H1 (cell line): ENCODE measurements at regions not wholly inside any gene's neighbourhood (a gene's known extent, or its start where the extent isn't known, plus 50 kb on each side); places are given as distances from the start of the nearest gene placed in this dataset.

Experiments
- CTCF ChIA-PET: fragments of 300-600 bp; sonication (Branson Sonifier 250); formaldehyde crosslinking; loops from one replicate; lab custom pipeline; 2021; ENCODE audit not compliant: partially characterized antibody; lab: Charles Lee
- POLR2A ChIA-PET: fragments of 300-600 bp; sonication (Branson Sonifier 250); formaldehyde crosslinking; loops from one replicate; lab custom pipeline; 2021; ENCODE audit warnings: inconsistent platforms; ENCODE audit not compliant: partially characterized antibody; lab: Charles Lee
- DNase-seq, 2 experiments: peaks; one replicate each; pipeline versions ENCODE4 v3.0.0 to v3.0.0-alpha.2; 2010 to 2022; ENCODE audit warnings: low spot score in 2 of 2, low read depth in 1 of 2, mixed read lengths in 1 of 2
- FAIRE-seq: peaks from 2 replicates; lab custom pipeline; 2011; peaks lifted over from hg19 to GRCh38; lab: Jason Lieb, UNC
- H2AFZ ChIP-seq: 2 replicates; pipeline ENCODE4 v1.8.1; 2012; ENCODE audit warnings: low read length, inconsistent platforms
- H2AK5ac ChIP-seq: 2 replicates; pipeline ENCODE4 v1.6.1; 2013; ENCODE audit warnings: low read depth, low read length
- H2BK120ac ChIP-seq: replicated peaks from 2 replicates; pipeline ENCODE3; 2013; ENCODE audit warnings: low read depth, low read length, inconsistent platforms
- H2BK12ac ChIP-seq: 2 replicates; pipeline ENCODE4 v1.6.1; 2013; ENCODE audit warnings: low read depth, low read length
- H2BK15ac ChIP-seq: 2 replicates; pipeline ENCODE4 v1.6.1; 2013; ENCODE audit warnings: low read length
- H2BK20ac ChIP-seq: 2 replicates; pipeline ENCODE4 v1.6.1; 2013; ENCODE audit warnings: low read length
- H2BK5ac ChIP-seq: 2 replicates; pipeline ENCODE4 v1.6.1; 2013; ENCODE audit warnings: low read depth, low read length
- H3K14ac ChIP-seq: 2 replicates; pipeline ENCODE4 v1.6.1; 2013; ENCODE audit warnings: inconsistent platforms; ENCODE audit not compliant: insufficient read length
- H3K18ac ChIP-seq: 2 replicates; pipeline ENCODE4 v1.6.1; 2013; ENCODE audit warnings: low read length; ENCODE audit errors: extremely low read depth
- H3K23ac ChIP-seq: 2 replicates; pipeline ENCODE4 v1.6.1; 2013; ENCODE audit warnings: inconsistent platforms; ENCODE audit not compliant: insufficient read length
- H3K23me2 ChIP-seq: 2 replicates; pipeline ENCODE4 v1.6.1; 2013; ENCODE audit warnings: low read depth, low read length
- H3K27ac ChIP-seq: 2 replicates; pipeline ENCODE4 v1.6.1; 2011; ENCODE audit warnings: low read depth, low read length, inconsistent platforms
- H3K27me3 ChIP-seq, 4 experiments: replicated peaks in 1 of 4; 1 replicate in 1 of 4; 2 replicates in 3 of 4; pipeline versions ENCODE4 v1.6.1 to v1.8.1; 2011 to 2013; ENCODE audit warnings: low read length in 3 of 4, mild to moderate bottlenecking in 3 of 4, inconsistent platforms in 2 of 4, mixed read lengths in 2 of 4, moderate library complexity in 1 of 4; ENCODE audit not compliant: control insufficient read depth in 3 of 4, insufficient read depth in 3 of 4; ENCODE audit errors: extremely low read depth in 1 of 4
- H3K36me3 ChIP-seq, 4 experiments: 2 replicates each; pipeline versions ENCODE4 v1.6.1 to v1.8.1; 2011 to 2013; ENCODE audit warnings: mild to moderate bottlenecking in 4 of 4, low read length in 3 of 4, moderate library complexity in 2 of 4, control low read depth in 1 of 4, inconsistent platforms in 1 of 4; ENCODE audit not compliant: insufficient read depth in 4 of 4, control insufficient read depth in 2 of 4
- H3K4ac ChIP-seq: replicated peaks from 2 replicates; pipeline ENCODE3; 2013; ENCODE audit warnings: low read length, low read depth, mixed read lengths, inconsistent platforms; ENCODE audit not compliant: insufficient read length
- H3K4me1 ChIP-seq, 4 experiments: replicated peaks in 1 of 4; 1 replicate in 1 of 4; 2 replicates in 3 of 4; pipeline versions ENCODE4 v1.6.1 to v1.8.1; 2011 to 2013; ENCODE audit warnings: low read length in 3 of 4, inconsistent platforms in 2 of 4, mixed read lengths in 1 of 4; ENCODE audit not compliant: insufficient read depth in 4 of 4, control insufficient read depth in 3 of 4
- H3K4me2 ChIP-seq, 2 experiments: 2 replicates each; pipeline versions ENCODE4 v1.6.1 to v1.8.1; 2011 to 2013; ENCODE audit warnings: low read depth in 2 of 2, low read length in 2 of 2, control low read depth in 1 of 2, inconsistent platforms in 1 of 2, mild to moderate bottlenecking in 1 of 2; ENCODE audit not compliant: insufficient read depth in 1 of 2
- H3K4me3 ChIP-seq, 4 experiments: fragments of 200-600, 300-600 bp in 1 of 4; sonication (generic), shearing (Covaris generic), sonication (Bioruptor Twin) in 1 of 4; 2 replicates each; pipeline versions ENCODE4 v1.5.1 to v1.8.1; 2011 to 2016; ENCODE audit warnings: low read length in 4 of 4, low read depth in 3 of 4, control low read depth in 2 of 4, inconsistent platforms in 2 of 4, mild to moderate bottlenecking in 2 of 4, mixed read lengths in 1 of 4, moderate library complexity in 1 of 4; ENCODE audit not compliant: insufficient read depth in 2 of 4; ENCODE audit errors: extremely low read depth in 1 of 4
- H3K56ac ChIP-seq: replicated peaks from 2 replicates; pipeline ENCODE3; 2013; ENCODE audit warnings: low read depth, mild to moderate bottlenecking, mixed read lengths, low read length, inconsistent platforms; ENCODE audit not compliant: insufficient read length
- H3K79me1 ChIP-seq: 2 replicates; pipeline ENCODE4 v1.6.1; 2013; ENCODE audit warnings: low read depth, low read length, control low read depth
- H3K79me2 ChIP-seq, 2 experiments: 2 replicates each; pipeline versions ENCODE4 v1.6.1 to v1.8.1; 2012 to 2013; ENCODE audit warnings: low read length in 2 of 2, mild to moderate bottlenecking in 2 of 2, inconsistent platforms in 1 of 2; ENCODE audit not compliant: insufficient read depth in 2 of 2, control insufficient read depth in 1 of 2
- H3K9ac ChIP-seq, 4 experiments: replicated peaks in 1 of 4; 1 replicate in 1 of 4; 2 replicates in 3 of 4; pipeline versions ENCODE4 v1.6.1 to v1.8.1; 2011 to 2013; ENCODE audit warnings: low read depth in 3 of 4, low read length in 3 of 4, control low read depth in 2 of 4, mild to moderate bottlenecking in 2 of 4, moderate library complexity in 2 of 4, inconsistent platforms in 1 of 4; ENCODE audit errors: extremely low read depth in 1 of 4
- H3K9me3 ChIP-seq, 2 experiments: 2 replicates each; pipeline versions ENCODE4 v1.6.1 to v1.8.1; 2012 to 2013; ENCODE audit warnings: mild to moderate bottlenecking in 2 of 2, moderate library complexity in 2 of 2, control low read depth in 1 of 2, inconsistent platforms in 1 of 2, low read depth in 1 of 2, low read length in 1 of 2, mixed read lengths in 1 of 2; ENCODE audit not compliant: insufficient read depth in 2 of 2
- H4K20me1 ChIP-seq, 2 experiments: replicated peaks in 1 of 2; 2 replicates each; pipeline versions ENCODE3 to v1.8.1; 2011 to 2013; ENCODE audit warnings: inconsistent platforms in 2 of 2, low read length in 2 of 2, mild to moderate bottlenecking in 1 of 2; ENCODE audit not compliant: insufficient read depth in 2 of 2, control insufficient read depth in 1 of 2
- H4K5ac ChIP-seq: 2 replicates; pipeline ENCODE4 v1.6.1; 2013; ENCODE audit warnings: low read length, low read depth, mixed read lengths, inconsistent platforms; ENCODE audit not compliant: insufficient read length
- H4K8ac ChIP-seq: 2 replicates; pipeline ENCODE4 v1.8.0; 2013; ENCODE audit warnings: mild to moderate bottlenecking, moderate library complexity, low read length, inconsistent platforms; ENCODE audit not compliant: insufficient read depth; ENCODE audit errors: extremely low read depth
- H4K91ac ChIP-seq: replicated peaks from 2 replicates; pipeline ENCODE3; 2013; ENCODE audit warnings: low read length, mixed read lengths, inconsistent platforms; ENCODE audit not compliant: insufficient read length
- ASH2L ChIP-seq: fragments of 200-600, 300-600 bp; sonication (generic); IDR thresholded peaks from one replicate; pipeline ENCODE4 v1.7.1; 2017; ENCODE audit warnings: low read length
- BACH1 ChIP-seq: IDR thresholded peaks from 2 replicates; pipeline ENCODE4 v1.6.1; 2012; ENCODE audit warnings: low read length, improper control_type of control experiment
- CHD2 ChIP-seq: IDR thresholded peaks from 2 replicates; pipeline ENCODE4 v1.6.1; 2012; ENCODE audit warnings: low read length, improper control_type of control experiment
- CREB1 ChIP-seq: IDR thresholded peaks from 2 replicates; pipeline ENCODE4 v1.6.1; 2012; ENCODE audit warnings: inconsistent platforms
- CTBP2 ChIP-seq: IDR thresholded peaks from 2 replicates; pipeline ENCODE4 v1.7.0; 2011; ENCODE audit warnings: borderline replicate concordance, mild to moderate bottlenecking, moderate library complexity, mixed read lengths, low read length; ENCODE audit not compliant: insufficient read depth, insufficient read length
- GABPA ChIP-seq: IDR thresholded peaks from 2 replicates; pipeline ENCODE4 v1.6.1; 2011; ENCODE audit warnings: mild to moderate bottlenecking, low read length, moderate library complexity, borderline replicate concordance; ENCODE audit not compliant: insufficient read depth
- GTF2F1 ChIP-seq: IDR thresholded peaks from 2 replicates; pipeline ENCODE4 v1.6.1; 2012; ENCODE audit warnings: low read depth, low read length, improper control_type of control experiment, borderline replicate concordance
- RAD21 ChIP-seq, 2 experiments: IDR thresholded peaks in 1 of 2; conservative IDR thresholded peaks in 1 of 2; 2 replicates each; pipeline ENCODE4 v1.6.1; 2011; ENCODE audit warnings: low read depth in 2 of 2, low read length in 2 of 2, improper control_type of control experiment in 1 of 2, inconsistent platforms in 1 of 2, mild to moderate bottlenecking in 1 of 2, moderate library complexity in 1 of 2
- RBBP5 ChIP-seq: IDR thresholded peaks from 2 replicates; pipeline ENCODE4 v1.7.1; 2012; ENCODE audit warnings: low read depth, mild to moderate bottlenecking, inconsistent platforms, low read length, moderate library complexity, borderline replicate concordance
- RXRA ChIP-seq: IDR thresholded peaks from 2 replicates; pipeline ENCODE4 v1.6.1; 2011; ENCODE audit warnings: low read depth, mild to moderate bottlenecking, low read length, moderate library complexity; ENCODE audit not compliant: insufficient read depth
- SP1 ChIP-seq: IDR thresholded peaks from 2 replicates; pipeline ENCODE4 v1.6.1; 2011; ENCODE audit warnings: low read depth, low read length
- SP2 ChIP-seq: IDR thresholded peaks from 2 replicates; pipeline ENCODE4 v1.6.1; 2012; ENCODE audit warnings: mild to moderate bottlenecking, low read length, inconsistent platforms
- TAF7 ChIP-seq: optimal IDR thresholded peaks from 2 replicates; pipeline ENCODE3; 2011; ENCODE audit warnings: low read depth, mild to moderate bottlenecking, inconsistent platforms, low read length, moderate library complexity, borderline replicate concordance
- WGBS, 2 experiments: shearing (Covaris generic) in 1 of 2; methylation state at CpG; one replicate each; pipeline versions ENCODE4 v1.1.6 to v1.1.7; 2013 to 2015; ENCODE audit warnings: low lambda C conversion rate in 2 of 2, mixed read lengths in 2 of 2, inconsistent platforms in 1 of 2, low coverage in 1 of 2, missing lambda C conversion rate in 1 of 2; ENCODE audit not compliant: insufficient replicate concordance in 2 of 2, insufficient coverage in 1 of 2, insufficient read length in 1 of 2; ENCODE audit errors: extremely low coverage in 1 of 2, missing lambda C conversion rate in 1 of 2; 5-methylcytosine and 5-hydroxymethylcytosine counted together
- TF ChIP-seq, protein P1 (sequence below): IDR thresholded peaks from 2 replicates; pipeline ENCODE4 v1.6.1; 2011; ENCODE audit warnings: low read length, improper control_type of control experiment

DNA sequence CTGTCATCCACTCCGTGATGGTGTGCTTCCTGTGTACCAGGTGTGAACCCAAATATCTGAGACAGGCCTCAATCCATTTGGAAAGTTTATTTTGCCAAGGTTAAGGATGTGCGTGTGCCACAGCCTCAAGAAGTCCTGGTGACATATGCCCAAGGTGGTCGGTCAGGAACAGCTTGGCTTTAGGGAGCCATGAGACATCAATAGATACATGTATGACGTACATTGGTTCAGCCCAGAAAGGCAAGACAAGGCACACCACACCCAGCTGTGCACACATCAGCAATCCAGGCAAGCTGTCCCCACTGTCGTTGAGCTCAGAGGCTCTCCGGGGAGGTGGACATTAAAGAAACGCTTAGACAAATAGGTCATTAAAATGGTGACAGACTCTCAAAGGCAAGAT is 56.8 kb upstream of the SHANK2 start:
- H4K20me1 ChIP-seq = no peaks in the 10 kb centered on the region
- H3K4ac ChIP-seq = no peak overlapping the region
- H4K5ac ChIP-seq = no peak overlapping the region
- no peak overlapping the region for H3K18ac ChIP-seq
- H3K4me2 ChIP-seq = no peak overlapping the region
- no peaks in the 10 kb centered on the region for H3K79me2 ChIP-seq
- no peak overlapping the region for H3K14ac ChIP-seq
- no peaks in the 10 kb centered on the region for H3K36me3 ChIP-seq
- no peak overlapping the region; the same call in 1 of the 2 replicates for H2AK5ac ChIP-seq
- DNase-seq = peak in 1 of 2 experiments; percentile 11
- POLR2A ChIA-PET = no interaction called here
- H3K79me1 ChIP-seq = no peaks in the 10 kb centered on the region
- peak overlapping the region; percentile 20; the same call in 1 of the 2 replicates for H4K8ac ChIP-seq
- no peak overlapping the region for H3K4me3 ChIP-seq
- FAIRE-seq = no peak
- H3K23me2 ChIP-seq = no peaks in the 10 kb centered on the region
- H3K9me3 ChIP-seq = no peaks in the 10 kb centered on the region; a peak in 1 of 4 replicates
- WGBS, 2 experiments = 85% methylated on average over 6 of the region's 7 CpGs; no CpG with 5 or more reads in 1 of the 2 experiments
- no peak overlapping the region for H2BK20ac ChIP-seq
- no peak overlapping the region for H2AFZ ChIP-seq
- H2BK15ac ChIP-seq = no peak overlapping the region
- no peak overlapping the region for H3K9ac ChIP-seq
- H4K91ac ChIP-seq = no peak overlapping the region
- no peak overlapping the region for H2BK5ac ChIP-seq
- H3K23ac ChIP-seq = no peak overlapping the region
- no peak overlapping the region for H3K27ac ChIP-seq
- TF ChIP-seq GABPA (no peak), CHD2 (no peak), RXRA (no peak), GTF2F1 (no peak), RBBP5 (no peak), TAF7 (no peak), SP1 (no peak), CREB1 (no peak), ASH2L (no peak), SP2 (no peak), RAD21 (IDR thresholded peaks at IDR 0.05 in 1 of 2, conservative IDR thresholded peaks at IDR 0.05 in 1 of 2; ENCODE audit: low read depth in 2 of 2, low read length in 2 of 2) (no peak), CTBP2 (no peak), BACH1 (no peak)
- TF ChIP-seq, protein P1, sequence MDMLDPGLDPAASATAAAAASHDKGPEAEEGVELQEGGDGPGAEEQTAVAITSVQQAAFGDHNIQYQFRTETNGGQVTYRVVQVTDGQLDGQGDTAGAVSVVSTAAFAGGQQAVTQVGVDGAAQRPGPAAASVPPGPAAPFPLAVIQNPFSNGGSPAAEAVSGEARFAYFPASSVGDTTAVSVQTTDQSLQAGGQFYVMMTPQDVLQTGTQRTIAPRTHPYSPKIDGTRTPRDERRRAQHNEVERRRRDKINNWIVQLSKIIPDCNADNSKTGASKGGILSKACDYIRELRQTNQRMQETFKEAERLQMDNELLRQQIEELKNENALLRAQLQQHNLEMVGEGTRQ = no peak
- H3K4me1 ChIP-seq = no peaks in the 10 kb centered on the region
- CTCF ChIA-PET = interaction anchor here (1.2 kb wide), 1 partner anchor 111 kb away, joined by 3 read pairs; no protein-coding TSS in a partner anchor
- no peak overlapping the region for H3K56ac ChIP-seq
- H2BK120ac ChIP-seq = no peak overlapping the region
- H3K27me3 ChIP-seq = no peaks in the 10 kb centered on the region; a peak in 1 of 7 replicates
- no peak overlapping the region for H2BK12ac ChIP-seq
